C4-2B (cell line): ENCODE measurements at regions not wholly inside any gene's neighbourhood (a gene's known extent, or its start where the extent isn't known, plus 50 kb on each side); places are given as distances from the start of the nearest gene placed in this dataset.

Experiments
- H3K27ac ChIP-seq: fragments of 450-650 bp; 2 replicates; pipeline ENCODE4 v1.5.1; 2017
- ZFX ChIP-seq: fragments of 450-650 bp; IDR thresholded peaks from 2 replicates; pipeline ENCODE4 v1.6.1; 2017
- TF ChIP-seq, protein P1 (sequence below): fragments of 450-650 bp; conservative IDR thresholded peaks from 2 replicates; pipeline ENCODE4 v1.5.1; 2017; ENCODE audit warnings: mild to moderate bottlenecking

DNA sequence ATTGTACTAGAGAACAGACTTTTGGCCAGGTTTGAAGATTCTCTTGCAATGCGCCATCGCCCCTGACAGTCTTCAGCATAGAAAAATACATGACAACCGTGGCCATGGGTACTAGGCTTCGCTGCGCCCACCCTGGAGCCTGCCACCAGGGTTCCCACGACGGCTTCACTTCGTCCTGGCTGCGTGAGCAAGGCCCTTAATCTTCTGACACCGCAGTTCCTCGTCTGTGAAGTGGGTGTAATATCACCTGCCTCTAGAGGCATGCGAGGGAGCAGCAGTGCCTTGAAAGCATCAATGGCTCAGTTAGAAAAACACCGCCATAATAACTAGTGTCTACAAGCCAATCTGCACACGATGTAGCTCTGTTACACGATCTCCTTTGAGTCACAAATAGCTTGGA lies 175.2 kb upstream of the HS6ST1 start:
- TF ChIP-seq, protein P1, sequence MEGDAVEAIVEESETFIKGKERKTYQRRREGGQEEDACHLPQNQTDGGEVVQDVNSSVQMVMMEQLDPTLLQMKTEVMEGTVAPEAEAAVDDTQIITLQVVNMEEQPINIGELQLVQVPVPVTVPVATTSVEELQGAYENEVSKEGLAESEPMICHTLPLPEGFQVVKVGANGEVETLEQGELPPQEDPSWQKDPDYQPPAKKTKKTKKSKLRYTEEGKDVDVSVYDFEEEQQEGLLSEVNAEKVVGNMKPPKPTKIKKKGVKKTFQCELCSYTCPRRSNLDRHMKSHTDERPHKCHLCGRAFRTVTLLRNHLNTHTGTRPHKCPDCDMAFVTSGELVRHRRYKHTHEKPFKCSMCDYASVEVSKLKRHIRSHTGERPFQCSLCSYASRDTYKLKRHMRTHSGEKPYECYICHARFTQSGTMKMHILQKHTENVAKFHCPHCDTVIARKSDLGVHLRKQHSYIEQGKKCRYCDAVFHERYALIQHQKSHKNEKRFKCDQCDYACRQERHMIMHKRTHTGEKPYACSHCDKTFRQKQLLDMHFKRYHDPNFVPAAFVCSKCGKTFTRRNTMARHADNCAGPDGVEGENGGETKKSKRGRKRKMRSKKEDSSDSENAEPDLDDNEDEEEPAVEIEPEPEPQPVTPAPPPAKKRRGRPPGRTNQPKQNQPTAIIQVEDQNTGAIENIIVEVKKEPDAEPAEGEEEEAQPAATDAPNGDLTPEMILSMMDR: no peak
- TF ChIP-seq ZFX: no peak
- no peak overlapping the region for H3K27ac ChIP-seq

DNA sequence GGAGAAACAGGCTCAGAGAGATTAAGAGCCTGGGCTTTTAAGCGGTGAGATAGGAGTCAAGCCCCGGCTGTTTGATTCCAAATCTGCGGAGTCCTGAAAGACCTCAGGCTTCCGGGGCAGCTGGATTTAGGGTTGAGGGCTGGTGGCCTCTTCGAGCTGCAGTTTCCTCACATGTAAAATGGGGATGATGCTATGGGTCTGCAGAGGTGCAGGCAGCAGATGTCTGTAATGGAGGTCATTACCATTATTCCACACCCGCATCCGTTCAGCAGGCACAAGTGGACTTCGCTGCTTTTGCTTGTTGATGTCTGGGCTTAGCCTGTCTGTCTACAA lies 175.6 kb upstream of the HS6ST1 start:
- TF ChIP-seq, protein P1: no peak
- TF ChIP-seq ZFX: no peak
- H3K27ac ChIP-seq: no peak overlapping the region

DNA sequence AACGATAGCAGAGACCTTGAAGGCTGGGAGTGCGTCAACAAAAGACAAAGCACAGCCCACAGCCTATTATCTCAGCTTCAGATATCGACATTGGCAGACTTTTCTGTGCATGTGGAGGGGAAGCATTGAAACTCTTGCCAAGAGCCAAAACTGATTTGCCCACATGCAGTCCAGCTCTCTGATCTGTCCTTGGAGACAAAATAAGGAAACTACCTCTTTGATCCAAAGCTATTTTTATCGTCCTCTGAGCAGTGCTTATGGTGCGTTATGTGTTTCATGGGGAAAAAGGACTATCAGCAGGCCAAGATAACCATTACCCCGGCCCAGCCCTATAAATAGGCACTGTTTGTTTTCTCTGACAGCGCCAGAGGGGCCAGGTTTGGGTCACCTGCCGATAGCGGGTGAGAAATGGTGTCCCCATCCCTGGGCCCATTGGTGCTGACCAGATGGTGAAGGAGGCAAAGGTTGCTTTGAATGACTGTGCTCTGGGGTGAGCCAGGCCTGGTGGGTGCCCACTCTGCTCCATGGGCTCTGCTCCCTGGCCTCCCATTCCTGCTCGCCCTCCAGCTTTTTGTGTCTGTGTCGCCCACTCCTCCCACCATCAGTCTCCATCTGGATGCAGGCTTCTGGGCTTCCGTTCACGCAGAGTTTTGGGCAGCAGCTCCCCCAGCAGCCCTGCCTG lies 176.1 kb upstream of the HS6ST1 start:
- no peak overlapping the region for H3K27ac ChIP-seq
- TF ChIP-seq, protein P1: no peak
- no peak for TF ChIP-seq ZFX

DNA sequence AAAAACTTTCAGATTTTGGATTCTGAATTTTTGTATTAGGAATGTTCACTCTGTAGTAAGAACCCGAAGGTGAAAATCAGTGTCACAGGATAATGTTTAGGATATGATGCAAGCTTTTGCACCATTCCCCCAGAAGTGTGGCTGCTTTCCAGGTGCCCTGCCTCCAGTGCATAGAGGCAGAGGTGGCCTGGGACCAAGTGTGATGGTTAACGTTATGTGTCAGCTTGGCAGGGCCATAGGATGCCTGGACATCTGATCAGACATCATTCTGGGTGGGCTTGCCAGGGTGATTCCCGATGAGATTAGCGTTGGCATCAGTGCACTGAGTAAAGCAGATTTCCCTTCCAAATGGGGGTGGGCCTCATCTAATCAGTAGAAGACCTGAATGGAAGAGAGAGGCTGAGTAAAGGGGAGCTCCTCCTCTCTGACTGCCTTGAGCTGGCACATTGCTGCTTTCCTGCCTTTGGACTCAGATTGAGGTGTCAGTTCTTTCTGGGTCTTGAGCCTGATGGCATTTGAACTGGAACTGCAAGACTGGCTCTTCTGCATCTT lies 177.4 kb upstream of the HS6ST1 start:
- no peak for TF ChIP-seq ZFX
- TF ChIP-seq, protein P1: no peak
- no peak overlapping the region for H3K27ac ChIP-seq

DNA sequence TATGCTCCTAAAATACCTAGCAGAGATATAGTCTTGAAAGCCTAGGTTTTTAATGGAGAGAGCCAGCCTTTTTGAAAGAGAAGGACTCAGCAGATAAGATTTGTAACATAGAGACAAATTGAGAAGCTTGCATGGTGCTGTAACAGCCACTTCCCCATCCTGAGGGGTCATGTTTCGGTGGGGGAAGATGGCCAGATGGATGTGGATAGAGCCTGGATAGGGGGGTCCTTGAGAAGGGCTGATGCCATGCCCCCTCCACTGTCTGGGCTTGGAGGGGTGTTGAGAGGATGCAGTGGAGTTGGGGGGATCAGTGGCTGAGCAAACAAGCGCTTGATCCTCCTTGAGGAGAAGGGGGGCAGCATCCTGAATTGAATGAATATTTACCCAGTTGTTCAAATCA lies 178.0 kb upstream of the HS6ST1 start:
- no peak for TF ChIP-seq ZFX
- TF ChIP-seq, protein P1: no peak
- H3K27ac ChIP-seq: no peak overlapping the region

DNA sequence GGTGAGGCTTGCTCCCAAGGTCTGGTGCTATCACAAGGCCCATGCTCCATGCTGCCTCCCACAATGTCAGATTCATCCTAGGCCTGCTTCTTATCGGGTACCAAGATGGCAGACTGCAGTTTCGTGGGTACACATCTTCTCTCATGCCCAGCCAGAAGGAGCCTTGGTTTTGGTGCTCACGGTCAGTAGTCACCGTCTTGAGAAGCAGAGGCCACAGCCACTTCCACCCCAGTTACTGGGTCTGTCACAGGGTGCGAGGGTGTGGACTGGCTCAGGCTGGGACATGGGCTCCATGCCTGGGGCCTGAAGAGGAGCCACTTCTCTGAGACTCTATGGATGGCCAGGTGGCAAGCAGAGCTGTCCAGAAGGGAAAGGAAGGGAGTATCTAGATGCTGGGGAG lies 178.8 kb upstream of the HS6ST1 start:
- H3K27ac ChIP-seq: no peak overlapping the region
- no peak for TF ChIP-seq ZFX
- TF ChIP-seq, protein P1: no peak

DNA sequence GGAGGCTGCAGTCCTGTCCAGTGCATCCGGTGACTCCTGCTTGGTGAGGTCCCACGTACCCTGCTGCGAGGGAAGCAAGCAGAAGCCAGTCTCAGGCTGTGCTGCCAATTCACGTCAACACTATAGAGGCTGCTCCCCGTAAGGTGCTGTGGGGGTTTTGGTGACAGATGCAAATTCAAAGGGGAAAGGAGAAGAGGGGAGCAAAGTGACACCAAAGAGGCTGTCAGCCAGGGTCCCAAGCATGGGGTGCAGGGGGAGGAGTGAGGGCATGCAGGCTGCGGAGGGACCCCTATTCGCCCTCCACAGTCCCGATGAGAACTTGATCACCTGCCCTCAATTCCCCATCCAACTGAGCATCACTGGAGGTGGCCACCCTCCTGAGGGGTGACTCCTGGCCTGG lies 179.4 kb upstream of the HS6ST1 start:
- TF ChIP-seq, protein P1: no peak
- no peak for TF ChIP-seq ZFX

More for the DNA sequence above, 179.4 kb upstream of the HS6ST1 start:
- H3K27ac ChIP-seq: no peak overlapping the region
